ENCODE measurements at regions not wholly inside any gene's neighbourhood (a gene's known extent, or its start where the extent isn't known, plus 50 kb on each side); places are given as distances from the start of the nearest gene placed in this dataset.
"Not testable (repeated sequence)": the region's sequence is repeated elsewhere in the genome, so short reads cannot be mapped to it uniquely, and the experiment has no call there.

- no peak for DNase-seq (ENCODE audit: low read depth)
Observed at GRCh38 chr13:100773923-100774663, 99.5 kb upstream of the TMTC4 start.

- no peak for DNase-seq (ENCODE audit: low read depth)
Observed at GRCh38 chr13:100773429-100773828, 98.8 kb upstream of the TMTC4 start.

- no peak for DNase-seq (ENCODE audit: low read depth)
Observed at GRCh38 chr13:100767192-100767591, 92.6 kb upstream of the TMTC4 start.

GRCh38 chr13:100766570-100766969 lies 92.0 kb upstream of the TMTC4 start:
- DNase-seq (ENCODE audit: low read depth): not testable (repeated sequence)

- DNase-seq (ENCODE audit: low read depth): no peak
Observed at GRCh38 chr13:100764937-100765336, 90.3 kb upstream of the TMTC4 start.

- DNase-seq (ENCODE audit: low read depth): not testable (repeated sequence)
Observed at GRCh38 chr13:100762126-100762525, 87.5 kb upstream of the TMTC4 start.

GRCh38 chr13:100755891-100756290 lies 81.3 kb upstream of the TMTC4 start:
- DNase-seq (ENCODE audit: low read depth): no peak

- no peak for DNase-seq (ENCODE audit: low read depth)
Observed at GRCh38 chr13:100754459-100754858, 79.9 kb upstream of the TMTC4 start.

- DNase-seq (ENCODE audit: low read depth): no peak
Observed at GRCh38 chr13:100753376-100753775, 78.8 kb upstream of the TMTC4 start.

- DNase-seq (ENCODE audit: low read depth): peak; percentile 11
Observed at GRCh38 chr13:100751826-100752225, 77.2 kb upstream of the TMTC4 start.

GRCh38 chr13:100746953-100747683 lies 72.5 kb upstream of the TMTC4 start:
- no peak for DNase-seq (ENCODE audit: low read depth)

GRCh38 chr13:100738176-100738855 lies 63.7 kb upstream of the TMTC4 start:
- DNase-seq (ENCODE audit: low read depth): no peak

- no peak for DNase-seq (ENCODE audit: low read depth)
Observed at GRCh38 chr13:100735494-100735893, 60.9 kb upstream of the TMTC4 start.

GRCh38 chr13:100734194-100734720 lies 59.7 kb upstream of the TMTC4 start:
- DNase-seq (ENCODE audit: low read depth): no peak

- no peak for DNase-seq (ENCODE audit: low read depth)
Observed at GRCh38 chr13:100733261-100733660, 58.7 kb upstream of the TMTC4 start.

- no peak for DNase-seq (ENCODE audit: low read depth)
Observed at GRCh38 chr13:100728201-100728600, 53.6 kb upstream of the TMTC4 start.

- DNase-seq (ENCODE audit: low read depth): no peak
Observed at GRCh38 chr13:100725472-100725871, 50.9 kb upstream of the TMTC4 start.

- DNase-seq (ENCODE audit: low read depth): no peak
Observed at GRCh38 chr13:100724568-100724967, 50.0 kb upstream of the TMTC4 start.
